Keratinocyte (primary cell): ENCODE measurements at regions not wholly inside any gene's neighbourhood (a gene's known extent, or its start where the extent isn't known, plus 50 kb on each side); places are given as distances from the start of the nearest gene placed in this dataset.

Source experiments
- DNase-seq: peaks from one replicate; pipeline ENCODE4 v3.0.0-alpha.2; 2011; ENCODE audit warnings: low read depth, missing footprints, low spot score
- FAIRE-seq: peaks from 2 replicates; lab custom pipeline; 2011; peaks lifted over from hg19 to GRCh38; lab: Jason Lieb, UNC
- H2AFZ ChIP-seq: 2 replicates; pipeline ENCODE4 v1.6.0; 2012; ENCODE audit warnings: low read length, control low read depth, inconsistent platforms; ENCODE audit not compliant: control insufficient read depth
- H3K27ac ChIP-seq: 2 replicates; pipeline ENCODE4 v1.5.1; 2011; ENCODE audit warnings: low read length; ENCODE audit not compliant: control insufficient read depth, insufficient read depth
- H3K27me3 ChIP-seq: 3 replicates; pipeline ENCODE4 v1.6.0; 2011; ENCODE audit warnings: low read length; ENCODE audit not compliant: control insufficient read depth, insufficient read depth; ENCODE audit errors: extremely low read depth
- H3K36me3 ChIP-seq, 2 experiments: 2 replicates in 1 of 2; 3 replicates in 1 of 2; pipeline ENCODE4 v1.5.1; 2011; ENCODE audit warnings: low read length in 2 of 2, mild to moderate bottlenecking in 1 of 2; ENCODE audit not compliant: control insufficient read depth in 2 of 2, insufficient read depth in 2 of 2; ENCODE audit errors: extremely low read depth in 1 of 2
- H3K4me1 ChIP-seq: 3 replicates; pipeline ENCODE4 v1.5.1; 2011; ENCODE audit warnings: low read length; ENCODE audit not compliant: control insufficient read depth, insufficient read depth; ENCODE audit errors: extremely low read depth
- H3K4me2 ChIP-seq: 3 replicates; pipeline ENCODE4 v1.6.0; 2011; ENCODE audit warnings: low read depth, low read length; ENCODE audit not compliant: control insufficient read depth, insufficient read depth; ENCODE audit errors: extremely low read depth
- H3K4me3 ChIP-seq, 3 experiments: fragments of 200-600 bp in 1 of 3; sonication (generic) in 1 of 3; 2 replicates in 2 of 3; 3 replicates in 1 of 3; pipeline ENCODE4 v1.5.1; 2011 to 2016; ENCODE audit warnings: low read length in 3 of 3, mild to moderate bottlenecking in 3 of 3, control low read depth in 2 of 3, inconsistent platforms in 1 of 3, low read depth in 1 of 3, mixed read lengths in 1 of 3, mixed run types in 1 of 3, moderate library complexity in 1 of 3; ENCODE audit not compliant: control insufficient read depth in 2 of 3, insufficient read depth in 2 of 3; ENCODE audit errors: extremely low read depth in 1 of 3
- H3K79me2 ChIP-seq: 2 replicates; pipeline ENCODE4 v1.6.0; 2012; ENCODE audit warnings: low read length; ENCODE audit not compliant: control insufficient read depth, insufficient read depth
- H3K9ac ChIP-seq: 3 replicates; pipeline ENCODE4 v1.6.0; 2011; ENCODE audit warnings: low read length; ENCODE audit not compliant: control insufficient read depth, insufficient read depth; ENCODE audit errors: extremely low read depth
- H3K9me1 ChIP-seq: 3 replicates; pipeline ENCODE4 v1.6.0; 2011; ENCODE audit warnings: low read length; ENCODE audit not compliant: control insufficient read depth, insufficient read depth; ENCODE audit errors: extremely low read depth
- H3K9me3 ChIP-seq: 2 replicates; pipeline ENCODE4 v1.5.1; 2012; ENCODE audit warnings: low read depth, low read length; ENCODE audit not compliant: control insufficient read depth
- H4K20me1 ChIP-seq: 3 replicates; pipeline ENCODE4 v1.6.0; 2011; ENCODE audit warnings: low read length; ENCODE audit not compliant: control insufficient read depth, insufficient read depth; ENCODE audit errors: extremely low read depth
- CTCF ChIP-seq, 3 experiments: IDR thresholded peaks in 1 of 3; conservative IDR thresholded peaks in 1 of 3; optimal IDR thresholded peaks in 1 of 3; 2 replicates in 2 of 3; 3 replicates in 1 of 3; pipeline versions ENCODE3 to v1.5.1; 2011; ENCODE audit warnings: low read length in 3 of 3, mild to moderate bottlenecking in 3 of 3, moderate library complexity in 2 of 3, control low read depth in 1 of 3, inconsistent platforms in 1 of 3; ENCODE audit not compliant: insufficient read depth in 2 of 3; ENCODE audit errors: extremely low read depth in 1 of 3
- EZH2 ChIP-seq: IDR thresholded peaks from one replicate; pipeline ENCODE4 v1.6.1; 2012; ENCODE audit warnings: inconsistent platforms, mild to moderate bottlenecking, low read length, moderate library complexity
- dilution Hi-C: fragments of 300-500 bp; cut with MboI; formaldehyde crosslinking; loops from one replicate; pipeline ENCODE4 v1.7.0; 2020; ENCODE audit warnings: low sequenced_read_pairs; ENCODE audit not compliant: extremely low pct_ligation_motif_present

DNA sequence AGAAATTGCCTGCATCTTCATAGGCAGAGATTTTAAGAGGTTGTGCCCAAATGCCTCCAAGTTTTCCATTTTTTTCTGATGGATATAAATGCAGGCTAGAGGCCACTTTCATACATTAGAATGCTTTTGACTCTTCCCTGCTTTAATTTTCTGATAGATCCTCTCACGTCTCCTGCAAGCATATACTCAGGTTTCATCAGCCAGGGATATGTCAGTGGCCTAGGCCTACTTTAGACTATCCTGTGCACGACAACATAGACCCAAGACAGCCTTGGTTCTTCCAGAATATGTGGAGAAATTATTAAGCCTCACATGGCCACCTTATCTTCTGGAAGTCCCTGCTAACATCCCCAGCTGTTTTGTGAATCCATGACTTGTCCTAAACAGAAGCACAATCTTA, 415.9 kb downstream of the TDRD15 start:
- Histone ChIP-seq H3K9me3 (no peaks in the 10 kb centered on the region), H3K4me3 (no peak overlapping the region), H3K4me1 (no peaks in the 10 kb centered on the region), H3K36me3 (no peaks in the 10 kb centered on the region), H4K20me1 (no peaks in the 10 kb centered on the region), H3K9ac (no peak overlapping the region), H3K27ac (no peak overlapping the region), H3K27me3 (no peaks in the 10 kb centered on the region), H3K79me2 (no peaks in the 10 kb centered on the region), H2AFZ (no peak overlapping the region), H3K9me1 (no peaks in the 10 kb centered on the region), H3K4me2 (no peak overlapping the region)
- dilution Hi-C loops, result no loop called here
- no peak for FAIRE-seq
- DNase-seq, result no peak
- no peak for TF ChIP-seq CTCF (optimal IDR thresholded peaks at IDR 0.05 in 1 of 3, IDR thresholded peaks at IDR 0.05 in 1 of 3, conservative IDR thresholded peaks at IDR 0.05 in 1 of 3; ENCODE audit: extremely low read depth in 1 of 3, insufficient read depth in 2 of 3, low read length in 3 of 3)
- TF ChIP-seq EZH2, result no peak

GRCh38 chr2:21543630-21544029, 419.9 kb downstream of the TDRD15 start:
- no peak overlapping the region for H3K4me3 ChIP-seq
- H3K79me2 ChIP-seq, result no peaks in the 10 kb centered on the region
- no peak overlapping the region for H3K27ac ChIP-seq
- dilution Hi-C loops, result no loop called here
- no peak for TF ChIP-seq CTCF (optimal IDR thresholded peaks at IDR 0.05 in 1 of 3, IDR thresholded peaks at IDR 0.05 in 1 of 3, conservative IDR thresholded peaks at IDR 0.05 in 1 of 3; ENCODE audit: extremely low read depth in 1 of 3, insufficient read depth in 2 of 3, low read length in 3 of 3)
- TF ChIP-seq EZH2, result no peak
- no peaks in the 10 kb centered on the region for H3K4me1 ChIP-seq
- DNase-seq, result no peak
- H3K27me3 ChIP-seq, result no peaks in the 10 kb centered on the region
- H4K20me1 ChIP-seq, result no peaks in the 10 kb centered on the region
- no peaks in the 10 kb centered on the region for H3K9me3 ChIP-seq
- H2AFZ ChIP-seq, result no peak overlapping the region
- H3K9ac ChIP-seq, result no peak overlapping the region
- H3K36me3 ChIP-seq, result no peaks in the 10 kb centered on the region
- no peaks in the 10 kb centered on the region for H3K9me1 ChIP-seq
- FAIRE-seq, result no peak
- no peak overlapping the region for H3K4me2 ChIP-seq
